HS-5 (cell line): ENCODE measurements at regions not wholly inside any gene's neighbourhood (a gene's known extent, or its start where the extent isn't known, plus 50 kb on each side); places are given as distances from the start of the nearest gene placed in this dataset.

Experiments
- DNase-seq: peaks from one replicate; pipeline ENCODE4 v3.0.0-alpha.2; 2012; ENCODE audit warnings: low read depth

- DNase-seq: no peak
Observed at GRCh38 chr1:90494748-90495282, 222.3 kb downstream of the BARHL2 start.

DNA sequence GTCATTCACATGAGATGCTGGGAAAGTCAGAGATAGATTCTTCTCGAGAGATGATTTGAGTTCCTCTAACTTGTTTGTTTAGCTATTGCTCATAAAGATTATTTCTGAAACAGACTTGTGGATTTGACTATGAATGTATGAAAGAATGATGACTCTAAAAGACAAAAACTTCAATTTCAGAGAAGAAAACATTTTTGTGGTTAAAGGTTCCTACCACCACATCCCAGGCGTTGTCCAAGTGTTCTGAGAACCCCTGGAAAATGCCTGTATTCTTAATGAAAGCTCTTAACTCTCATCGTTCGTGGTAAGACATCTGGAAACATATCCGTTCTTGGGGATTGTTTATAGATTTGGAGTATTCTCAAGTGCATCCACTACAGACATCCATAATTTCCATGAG, 228.7 kb downstream of the BARHL2 start:
- peak; percentile 84 for DNase-seq

DNA sequence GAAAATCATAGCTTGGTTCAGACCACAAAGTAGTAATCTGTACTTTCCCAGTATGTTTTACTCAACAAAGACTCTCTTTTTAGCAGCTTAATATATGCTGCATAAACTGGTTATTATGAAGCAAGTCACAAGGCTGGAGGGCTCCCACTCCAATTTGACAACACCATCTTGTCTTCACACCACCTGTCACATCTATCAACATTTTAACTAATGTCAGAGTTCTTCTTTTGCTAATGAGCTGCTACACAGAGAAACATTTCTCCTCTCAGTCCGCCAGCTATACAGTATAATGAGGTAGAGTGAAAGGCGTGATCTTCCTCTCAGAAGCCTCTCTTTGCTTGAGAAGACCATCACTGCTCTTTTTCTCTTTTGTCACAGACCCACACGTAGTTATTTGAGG, 230.1 kb downstream of the BARHL2 start:
- DNase-seq: no peak

DNA sequence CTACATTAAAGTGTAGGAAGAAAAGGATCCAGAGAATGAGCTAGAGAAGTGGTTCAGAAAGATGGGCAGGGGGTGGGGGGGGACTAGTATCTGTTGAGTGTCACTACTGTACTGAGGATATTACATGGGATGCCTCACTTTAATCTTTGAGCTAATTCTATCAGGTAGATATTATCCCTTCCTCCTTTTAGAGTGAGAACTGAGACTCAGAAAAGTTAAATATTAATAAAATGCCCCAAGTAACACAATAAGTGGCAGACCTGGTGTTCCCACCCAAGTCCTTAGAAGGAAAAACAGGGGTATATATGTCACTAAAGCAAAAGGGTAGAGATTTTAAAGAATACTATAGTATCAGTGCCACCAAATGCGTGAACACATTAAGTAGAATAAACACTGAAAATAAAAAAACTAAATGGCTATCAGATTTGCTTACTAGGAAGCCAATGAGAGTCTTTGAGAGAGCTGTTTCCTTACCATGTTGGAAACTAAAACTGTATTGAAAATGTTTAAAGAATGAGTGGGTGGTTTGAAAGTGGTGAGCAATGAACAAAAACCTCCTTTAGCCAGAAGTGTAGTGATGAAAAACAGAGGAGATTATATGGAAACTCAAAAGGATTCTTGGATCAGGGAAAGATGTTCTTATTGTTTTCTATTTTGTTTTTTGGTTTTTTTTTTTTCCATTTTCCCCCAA, 230.8 kb downstream of the BARHL2 start:
- no peak for DNase-seq

DNA sequence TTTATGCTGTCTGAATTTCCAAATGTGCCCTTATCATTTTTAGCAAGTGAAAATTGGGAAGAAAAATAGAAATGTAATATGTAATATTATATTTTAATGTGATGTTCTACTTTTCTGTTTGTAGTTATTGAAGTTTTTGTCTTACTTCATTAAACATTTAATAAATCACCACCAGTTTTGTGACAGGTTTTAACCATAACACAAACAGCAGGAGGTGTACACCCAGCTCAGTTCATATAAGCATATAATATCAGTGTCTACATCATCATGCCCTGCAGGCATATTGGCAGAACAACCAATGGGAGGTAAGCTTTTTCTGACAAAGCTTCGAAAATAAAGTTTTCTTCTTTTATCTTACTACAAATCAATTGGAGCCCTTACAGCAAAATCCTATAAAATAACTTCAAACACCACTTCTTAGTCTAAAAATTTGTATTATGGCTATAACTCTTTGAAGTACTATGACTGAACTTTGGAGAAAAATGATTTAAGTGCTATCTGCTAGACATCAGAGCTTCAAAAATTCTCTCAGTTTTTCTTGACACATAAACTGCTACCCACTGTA, 236.7 kb downstream of the BARHL2 start:
- DNase-seq: no peak

- no peak for DNase-seq
Observed at GRCh38 chr1:90476994-90477393, 240.1 kb downstream of the BARHL2 start.

GRCh38 chr1:90476411-90476810, 240.7 kb downstream of the BARHL2 start:
- no peak for DNase-seq

GRCh38 chr1:90475631-90476030, 241.5 kb downstream of the BARHL2 start:
- DNase-seq: no peak

GRCh38 chr1:90474731-90475130, 242.4 kb downstream of the BARHL2 start:
- DNase-seq: no peak

DNA sequence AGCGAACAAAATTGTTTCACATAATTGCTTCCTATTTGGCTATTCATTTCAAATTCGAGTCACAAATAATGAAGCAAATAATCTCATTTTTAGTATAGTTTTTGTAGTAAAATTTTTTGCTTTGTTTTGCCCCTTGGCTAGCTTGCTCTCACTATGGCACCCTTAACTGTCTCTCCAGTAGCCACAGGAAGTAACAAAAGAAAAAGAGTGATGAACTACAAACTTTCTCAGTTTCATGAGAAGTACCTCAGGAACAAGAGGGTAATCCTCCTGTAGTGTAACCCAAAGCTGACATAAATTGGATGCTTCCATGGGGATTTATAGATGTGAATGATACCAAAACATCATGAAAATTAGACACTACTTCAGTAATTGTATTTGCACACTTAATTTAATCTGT, 242.9 kb downstream of the BARHL2 start:
- DNase-seq: no peak

DNA sequence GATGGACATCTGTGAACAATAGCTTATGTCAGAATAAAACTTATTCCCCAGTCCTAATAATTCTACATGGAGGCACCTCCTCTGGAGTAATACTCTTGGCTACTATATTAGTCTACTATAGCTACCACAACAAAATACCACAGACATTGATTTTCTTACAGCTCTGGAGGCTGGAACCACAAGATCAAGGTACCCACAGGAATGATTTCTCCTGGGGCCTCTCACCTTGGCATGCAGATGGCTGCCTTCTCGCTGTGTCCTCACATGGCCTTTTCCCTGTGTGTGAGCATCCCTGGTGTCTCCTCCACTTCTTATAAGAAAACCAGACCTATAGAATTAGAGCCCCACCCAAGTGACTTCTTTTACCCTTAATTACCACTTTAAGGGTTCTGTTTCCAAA, 244.3 kb downstream of the BARHL2 start:
- DNase-seq: no peak

DNA sequence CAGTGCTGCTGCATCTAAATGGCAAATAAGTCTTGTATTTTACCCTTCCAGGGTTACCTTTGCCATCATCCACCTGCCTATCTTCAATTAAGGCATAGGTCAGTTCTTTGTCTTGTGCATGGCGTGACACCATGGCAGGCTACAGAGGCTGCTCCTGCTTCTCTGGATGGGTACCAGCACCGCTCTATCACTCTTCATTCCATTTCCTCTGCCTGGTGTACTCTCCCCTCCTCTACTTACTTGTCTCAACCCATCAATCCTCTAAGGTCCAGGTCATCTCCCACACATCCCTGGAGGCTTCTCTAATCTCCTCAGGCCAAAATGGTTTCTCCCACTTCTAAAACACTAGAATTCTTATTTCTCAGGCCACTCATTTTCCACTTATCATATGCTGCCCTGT, 257.5 kb downstream of the BARHL2 start:
- DNase-seq: no peak

GRCh38 chr1:90457985-90458384, 259.1 kb downstream of the BARHL2 start:
- no peak for DNase-seq

GRCh38 chr1:90452491-90452890, 264.6 kb downstream of the BARHL2 start:
- DNase-seq: no peak

GRCh38 chr1:90443354-90443753, 273.7 kb downstream of the BARHL2 start:
- no peak for DNase-seq

- no peak for DNase-seq
Observed at GRCh38 chr1:90435351-90435750, 281.8 kb downstream of the BARHL2 start.

- no peak for DNase-seq
Observed at GRCh38 chr1:90434460-90434859, 282.6 kb downstream of the BARHL2 start.

- DNase-seq: no peak
Observed at GRCh38 chr1:90417126-90417525, 300.0 kb downstream of the BARHL2 start.

DNA sequence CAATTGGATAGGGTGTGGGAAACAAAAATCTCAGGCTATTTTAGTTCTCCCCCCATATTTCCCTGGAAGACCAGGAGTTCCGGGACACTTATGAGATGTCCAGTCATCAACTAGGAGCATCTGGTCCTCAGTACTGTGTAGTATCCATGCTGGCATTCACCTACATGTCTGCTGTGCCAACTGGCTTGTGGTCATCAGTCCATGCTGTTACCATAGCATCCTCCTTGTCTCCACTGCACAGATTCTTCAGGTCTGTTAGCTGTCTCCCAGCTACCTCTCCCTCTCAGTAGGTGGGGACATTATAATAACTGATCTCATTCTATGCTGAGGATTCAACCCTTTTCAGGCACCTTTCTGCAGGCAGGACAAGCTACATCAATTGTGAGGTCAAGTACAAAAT, 302.9 kb downstream of the BARHL2 start:
- DNase-seq: no peak

DNA sequence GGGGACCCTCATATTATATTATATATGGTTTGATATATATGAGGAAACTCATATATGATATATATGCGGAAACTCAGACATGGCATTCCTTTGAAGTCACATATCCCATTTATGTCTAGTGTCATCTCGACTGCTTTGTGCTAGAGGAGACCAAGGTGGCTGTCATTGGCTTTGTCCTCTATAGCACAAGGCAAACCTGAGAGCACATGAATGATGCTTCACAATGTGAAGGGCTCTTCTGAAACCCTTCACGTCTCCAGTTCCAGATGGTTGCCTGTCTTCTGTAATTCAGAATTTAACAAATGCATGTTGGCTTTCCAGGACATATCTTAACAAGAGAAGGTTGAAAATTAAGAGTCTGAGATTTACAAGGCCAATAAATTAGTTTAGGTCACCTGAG, 303.6 kb downstream of the BARHL2 start:
- no peak for DNase-seq

- no peak for DNase-seq
Observed at GRCh38 chr1:90412563-90412962, 304.5 kb downstream of the BARHL2 start.

GRCh38 chr1:90411185-90411584, 305.9 kb downstream of the BARHL2 start:
- DNase-seq: no peak

DNA sequence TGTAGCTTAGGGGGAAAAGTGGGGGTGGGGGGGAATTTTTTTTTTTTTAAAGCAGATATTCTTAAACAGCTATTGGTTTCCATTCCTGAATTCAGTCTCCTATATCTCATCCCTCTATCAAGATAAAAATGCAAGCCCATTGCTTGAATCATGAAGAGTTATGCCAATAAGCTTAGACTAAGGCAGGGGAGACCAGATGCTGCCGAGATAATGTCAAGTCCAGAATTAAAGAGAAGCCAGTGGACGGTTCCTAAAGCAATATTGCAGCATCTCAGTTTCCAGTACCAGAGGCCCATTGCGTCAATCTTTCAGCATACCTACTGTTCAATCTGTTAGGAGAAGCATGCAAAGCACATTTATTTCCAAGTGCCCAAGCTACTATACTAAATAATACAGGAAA, 309.4 kb downstream of the BARHL2 start:
- no peak for DNase-seq

DNA sequence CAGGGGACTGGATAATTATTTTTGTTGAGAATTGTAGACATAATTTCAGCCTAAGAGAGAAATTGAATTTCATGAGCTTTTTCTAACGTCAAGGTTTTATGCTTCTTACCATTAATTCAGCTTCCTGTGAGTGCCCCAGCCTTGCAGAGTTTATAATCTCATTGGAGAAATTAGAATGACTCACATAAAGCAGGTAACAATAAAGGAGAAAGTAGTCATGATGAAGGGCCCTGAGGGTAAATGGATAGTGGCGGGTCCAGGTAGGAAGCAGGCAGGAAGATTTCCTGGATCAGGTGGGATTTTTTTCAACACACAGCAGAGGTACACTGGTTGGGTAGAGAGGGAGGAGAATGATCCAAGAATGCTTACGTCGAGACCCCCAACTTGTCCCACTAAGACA, 311.4 kb downstream of the BARHL2 start:
- DNase-seq: no peak
